Trophoblast cell (in vitro differentiated cells and primary cell): ENCODE measurements at regions not wholly inside any gene's neighbourhood (a gene's known extent, or its start where the extent isn't known, plus 50 kb on each side); places are given as distances from the start of the nearest gene placed in this dataset.

Experiments
- DNase-seq, 2 donors: peaks; one replicate each; pipeline ENCODE4 v3.0.0-alpha.2; 2016
- H2AFZ ChIP-seq: 2 replicates; pipeline ENCODE4 v1.6.1; 2013; ENCODE audit warnings: low read length, moderate library complexity, mild to moderate bottlenecking; ENCODE audit not compliant: insufficient read depth, poor library complexity
- H2AK5ac ChIP-seq: 2 replicates; pipeline ENCODE4 v1.6.1; 2013; ENCODE audit warnings: mild to moderate bottlenecking, low read length
- H2BK120ac ChIP-seq: 2 replicates; pipeline ENCODE4 v1.6.1; 2013; ENCODE audit warnings: low read length, mild to moderate bottlenecking, moderate library complexity; ENCODE audit not compliant: insufficient read depth, poor library complexity
- H2BK12ac ChIP-seq: 2 replicates; pipeline ENCODE4 v1.6.1; 2013; ENCODE audit warnings: mild to moderate bottlenecking, low read length, moderate library complexity
- H2BK5ac ChIP-seq: 2 replicates; pipeline ENCODE4 v1.6.1; 2013; ENCODE audit warnings: low read length, low read depth, moderate library complexity, mild to moderate bottlenecking; ENCODE audit not compliant: poor library complexity
- H3K14ac ChIP-seq: 2 replicates; pipeline ENCODE4 v1.6.1; 2013; ENCODE audit warnings: mild to moderate bottlenecking, low read length
- H3K18ac ChIP-seq: 2 replicates; pipeline ENCODE4 v1.6.1; 2013; ENCODE audit warnings: mild to moderate bottlenecking, low read length
- H3K23ac ChIP-seq: 2 replicates; pipeline ENCODE4 v1.6.1; 2013; ENCODE audit warnings: low read length
- H3K27ac ChIP-seq: 2 replicates; pipeline ENCODE4 v1.5.1; 2013; ENCODE audit warnings: low read depth, mild to moderate bottlenecking, inconsistent platforms, low read length, moderate library complexity
- H3K27me3 ChIP-seq: 2 replicates; pipeline ENCODE4 v1.6.1; 2013; ENCODE audit warnings: inconsistent platforms, mild to moderate bottlenecking, low read length, moderate library complexity; ENCODE audit not compliant: insufficient read depth
- H3K36me3 ChIP-seq, 2 experiments: 1 replicate in 1 of 2; 2 replicates in 1 of 2; pipeline ENCODE4 v1.6.1; 2013; ENCODE audit warnings: low read length in 2 of 2, mild to moderate bottlenecking in 2 of 2, moderate library complexity in 1 of 2; ENCODE audit not compliant: insufficient read depth in 2 of 2, control insufficient read depth in 1 of 2
- H3K4ac ChIP-seq: 2 replicates; pipeline ENCODE4 v1.6.1; 2013; ENCODE audit warnings: low read depth, mild to moderate bottlenecking, low read length, moderate library complexity
- H3K4me1 ChIP-seq, 2 experiments: 1 replicate in 1 of 2; 2 replicates in 1 of 2; pipeline ENCODE4 v1.6.1; 2013; ENCODE audit warnings: low read length in 2 of 2, mild to moderate bottlenecking in 2 of 2, moderate library complexity in 1 of 2; ENCODE audit not compliant: insufficient read depth in 2 of 2, control insufficient read depth in 1 of 2
- H3K4me2 ChIP-seq: 2 replicates; pipeline ENCODE4 v1.6.1; 2013; ENCODE audit warnings: inconsistent platforms, mild to moderate bottlenecking, low read length, moderate library complexity
- H3K4me3 ChIP-seq: 2 replicates; pipeline ENCODE4 v1.5.1; 2013; ENCODE audit warnings: mild to moderate bottlenecking, low read depth, low read length, inconsistent platforms
- H3K79me1 ChIP-seq: one replicate; pipeline ENCODE4 v1.6.1; 2013; ENCODE audit warnings: low read length
- H3K79me2 ChIP-seq: 2 replicates; pipeline ENCODE4 v1.6.1; 2013; ENCODE audit warnings: low read length, mild to moderate bottlenecking; ENCODE audit not compliant: control insufficient read depth, insufficient read depth, poor library complexity
- H3K9ac ChIP-seq: 2 replicates; pipeline ENCODE4 v1.6.1; 2013; ENCODE audit warnings: mild to moderate bottlenecking, low read length
- H3K9me3 ChIP-seq: 2 replicates; pipeline ENCODE4 v1.6.1; 2013; ENCODE audit warnings: low read depth, mild to moderate bottlenecking, control low read depth, inconsistent platforms, low read length; ENCODE audit not compliant: insufficient read depth
- H4K12ac ChIP-seq: 2 replicates; pipeline ENCODE4 v1.6.1; 2013; ENCODE audit warnings: low read depth, mild to moderate bottlenecking, low read length, moderate library complexity
- H4K8ac ChIP-seq: 2 replicates; pipeline ENCODE4 v1.6.1; 2013; ENCODE audit warnings: low read depth, mild to moderate bottlenecking, low read length, moderate library complexity
- H4K91ac ChIP-seq: one replicate; pipeline ENCODE4 v1.6.1; 2013; ENCODE audit warnings: low read depth, mild to moderate bottlenecking, low read length, moderate library complexity
- WGBS: extraction: QIAGEN DNeasy Blood & Tissue Kit; methylation state at CpG from one replicate; pipeline ENCODE4 v1.1.7; 2013; ENCODE audit warnings: missing lambda C conversion rate; ENCODE audit not compliant: insufficient read length, insufficient coverage; ENCODE audit errors: extremely low coverage; 5-methylcytosine and 5-hydroxymethylcytosine counted together

- no peaks in the 10 kb centered on the region for H3K79me1 ChIP-seq
Measured at GRCh38 chr15:92224843-92225242, 168.8 kb upstream of the ST8SIA2 start.

GRCh38 chr15:92226020-92226612, 167.6 kb upstream of the ST8SIA2 start:
- H4K91ac ChIP-seq = no peak overlapping the region
- no peak overlapping the region for H3K27ac ChIP-seq
- no peak overlapping the region for H3K4me2 ChIP-seq
- H3K27me3 ChIP-seq = no peaks in the 10 kb centered on the region
- no peak overlapping the region for H2BK120ac ChIP-seq
- H3K79me1 ChIP-seq = no peaks in the 10 kb centered on the region
- H2BK5ac ChIP-seq = no peak overlapping the region
- no peaks in the 10 kb centered on the region for H3K4me1 ChIP-seq
- H3K79me2 ChIP-seq = no peaks in the 10 kb centered on the region
- H3K14ac ChIP-seq = no peak overlapping the region
- H2AFZ ChIP-seq = no peak overlapping the region
- H4K12ac ChIP-seq = no peak overlapping the region
- DNase-seq = peak in 1 of 2 donors; percentile 41
- H3K9me3 ChIP-seq = no peaks in the 10 kb centered on the region
- no peak overlapping the region for H2AK5ac ChIP-seq
- H3K23ac ChIP-seq = no peak overlapping the region
- H3K4me3 ChIP-seq = no peak overlapping the region
- no peak overlapping the region for H4K8ac ChIP-seq
- H3K9ac ChIP-seq = no peak overlapping the region
- H3K18ac ChIP-seq = no peak overlapping the region
- no peak overlapping the region for H2BK12ac ChIP-seq
- H3K4ac ChIP-seq = no peak overlapping the region
- no CpG with 5 or more reads among the region's 6 CpGs for WGBS
- H3K36me3 ChIP-seq = no peaks in the 10 kb centered on the region

More at GRCh38 chr15:92224843-92225242, 168.8 kb upstream of the ST8SIA2 start:
- no CpG with 5 or more reads among the region's 2 CpGs for WGBS
- Histone ChIP-seq H3K23ac (no peak overlapping the region), H3K14ac (no peak overlapping the region), H4K8ac (no peak overlapping the region), H3K36me3 (no peaks in the 10 kb centered on the region), H3K4me2 (no peak overlapping the region), H2BK12ac (no peak overlapping the region), H3K18ac (no peak overlapping the region), H2AFZ (no peak overlapping the region), H3K4me1 (no peaks in the 10 kb centered on the region), H3K4ac (no peak overlapping the region), H2BK5ac (no peak overlapping the region), H3K4me3 (no peak overlapping the region), H2AK5ac (no peak overlapping the region), H4K91ac (no peak overlapping the region), H4K12ac (no peak overlapping the region), H3K9me3 (no peaks in the 10 kb centered on the region), H3K9ac (no peak overlapping the region), H3K27ac (no peak overlapping the region), H3K27me3 (no peaks in the 10 kb centered on the region), H2BK120ac (no peak overlapping the region), H3K79me2 (no peaks in the 10 kb centered on the region)
- DNase-seq = no peak

- no peak overlapping the region for H3K27ac ChIP-seq
- no peak overlapping the region for H4K12ac ChIP-seq
- H3K9ac ChIP-seq = no peak overlapping the region
- H3K79me1 ChIP-seq = no peaks in the 10 kb centered on the region
- no peak overlapping the region for H3K18ac ChIP-seq
- no peak overlapping the region for H4K8ac ChIP-seq
- no peak overlapping the region for H3K4me3 ChIP-seq
- H3K23ac ChIP-seq = no peak overlapping the region
- DNase-seq = no peak
- H3K36me3 ChIP-seq = no peaks in the 10 kb centered on the region
- WGBS = no CpG with 5 or more reads among the region's 2 CpGs
- H2BK12ac ChIP-seq = no peak overlapping the region
- no peak overlapping the region for H2BK120ac ChIP-seq
- H3K4ac ChIP-seq = no peak overlapping the region
- no peak overlapping the region for H2AFZ ChIP-seq
- no peak overlapping the region for H3K4me2 ChIP-seq
- H3K9me3 ChIP-seq = no peaks in the 10 kb centered on the region
- no peaks in the 10 kb centered on the region for H3K27me3 ChIP-seq
- no peak overlapping the region for H4K91ac ChIP-seq
- no peaks in the 10 kb centered on the region for H3K79me2 ChIP-seq
- H2BK5ac ChIP-seq = no peak overlapping the region
- H3K14ac ChIP-seq = no peak overlapping the region
- H3K4me1 ChIP-seq = no peaks in the 10 kb centered on the region
- no peak overlapping the region for H2AK5ac ChIP-seq
Measured at GRCh38 chr15:92228830-92229229, 164.9 kb upstream of the ST8SIA2 start.

- H2BK12ac ChIP-seq = no peak overlapping the region
- no CpG with 5 or more reads among the region's 4 CpGs for WGBS
- H2BK120ac ChIP-seq = no peak overlapping the region
- H3K4me2 ChIP-seq = no peak overlapping the region
- no peak overlapping the region for H3K9ac ChIP-seq
- H3K79me1 ChIP-seq = no peaks in the 10 kb centered on the region
- no peaks in the 10 kb centered on the region for H3K4me1 ChIP-seq
- no peak for DNase-seq
- no peaks in the 10 kb centered on the region for H3K9me3 ChIP-seq
- H4K91ac ChIP-seq = no peak overlapping the region
- no peak overlapping the region for H3K4ac ChIP-seq
- no peak overlapping the region for H2AFZ ChIP-seq
- H3K36me3 ChIP-seq = no peaks in the 10 kb centered on the region
- H3K23ac ChIP-seq = no peak overlapping the region
- H4K8ac ChIP-seq = no peak overlapping the region
- no peak overlapping the region for H3K14ac ChIP-seq
- H4K12ac ChIP-seq = no peak overlapping the region
- no peak overlapping the region for H3K18ac ChIP-seq
- H2BK5ac ChIP-seq = no peak overlapping the region
- no peak overlapping the region for H2AK5ac ChIP-seq
- no peaks in the 10 kb centered on the region for H3K27me3 ChIP-seq
- H3K79me2 ChIP-seq = no peaks in the 10 kb centered on the region
- H3K27ac ChIP-seq = no peak overlapping the region
- H3K4me3 ChIP-seq = no peak overlapping the region
Measured at GRCh38 chr15:92231461-92231860, 162.2 kb upstream of the ST8SIA2 start.
